Loucy (cell line): ENCODE measurements at regions not wholly inside any gene's neighbourhood (a gene's known extent, or its start where the extent isn't known, plus 50 kb on each side); places are given as distances from the start of the nearest gene placed in this dataset.

Experiments
- H2AFZ ChIP-seq: fragments of 200-600 bp; sonication (generic); 2 replicates; pipeline ENCODE4 v1.6.0; 2016; ENCODE audit warnings: antibody characterized with exemption, mild to moderate bottlenecking, low read length, moderate library complexity
- H3F3A ChIP-seq: fragments of 200-600 bp; 2 replicates; pipeline ENCODE4 v1.6.0; 2016; ENCODE audit warnings: antibody characterized with exemption, low read depth, mild to moderate bottlenecking
- H3K27me3 ChIP-seq: fragments of 200-600 bp; sonication (generic); 2 replicates; pipeline ENCODE4 v1.6.1; 2014; ENCODE audit warnings: low read length, mild to moderate bottlenecking; ENCODE audit not compliant: insufficient read depth, poor library complexity, severe bottlenecking
- H3K36me3 ChIP-seq: fragments of 200-600 bp; sonication (generic); 2 replicates; pipeline ENCODE4 v1.6.1; 2016; ENCODE audit warnings: low read length; ENCODE audit not compliant: insufficient read depth
- H3K4me1 ChIP-seq: fragments of 200-600 bp; sonication (generic); 2 replicates; pipeline ENCODE4 v1.5.1; 2014; ENCODE audit warnings: low read length, mild to moderate bottlenecking; ENCODE audit not compliant: insufficient read depth, poor library complexity, severe bottlenecking
- H3K4me2 ChIP-seq: fragments of 200-600 bp; sonication (generic); 2 replicates; pipeline ENCODE4 v1.6.0; 2014; ENCODE audit warnings: antibody characterized with exemption, low read length, low read depth, mild to moderate bottlenecking; ENCODE audit not compliant: poor library complexity, severe bottlenecking
- H3K4me3 ChIP-seq: fragments of 200-600 bp; sonication (generic); 2 replicates; pipeline ENCODE4 v1.5.1; 2014; ENCODE audit warnings: low read length, mild to moderate bottlenecking, mixed read lengths; ENCODE audit not compliant: poor library complexity, severe bottlenecking
- H3K79me2 ChIP-seq: fragments of 200-600 bp; sonication (generic); 2 replicates; pipeline ENCODE4 v1.6.1; 2014; ENCODE audit warnings: low read length; ENCODE audit not compliant: insufficient read depth
- H3K9ac ChIP-seq: fragments of 200-600 bp; sonication (generic); 2 replicates; pipeline ENCODE4 v1.6.0; 2014; ENCODE audit warnings: mild to moderate bottlenecking, low read depth, low read length, moderate library complexity; ENCODE audit not compliant: poor library complexity, severe bottlenecking
- H3K9me2 ChIP-seq: fragments of 200-600 bp; sonication (generic); replicated peaks from 2 replicates; pipeline ENCODE4 v1.6.1; 2016; ENCODE audit warnings: low read depth, low read length, mixed read lengths
- H3K9me3 ChIP-seq: fragments of 200-600 bp; sonication (generic); 2 replicates; pipeline ENCODE4 v1.6.1; 2014; ENCODE audit warnings: mild to moderate bottlenecking, antibody characterized with exemption, low read length, low read depth; ENCODE audit not compliant: insufficient read depth
- H4K20me1 ChIP-seq: fragments of 200-600 bp; sonication (generic); 2 replicates; pipeline ENCODE4 v1.6.0; 2014; ENCODE audit warnings: antibody characterized with exemption, low read length, mild to moderate bottlenecking; ENCODE audit not compliant: insufficient read depth, poor library complexity, severe bottlenecking
- CTCF ChIP-seq: fragments of 200-600 bp; sonication (generic); conservative IDR thresholded peaks from 2 replicates; pipeline ENCODE4 v1.5.1; 2014; ENCODE audit warnings: mild to moderate bottlenecking, antibody characterized with exemption, low read length
- EZH2phosphoT487 ChIP-seq: fragments of 200-600 bp; IDR thresholded peaks from 2 replicates; pipeline ENCODE4 v1.6.1; 2018; ENCODE audit warnings: antibody characterized with exemption, mild to moderate bottlenecking, moderate library complexity, borderline replicate concordance

GRCh38 chr6:91653895-91654294 is 1067.0 kb upstream of the MAP3K7 start:
- Histone ChIP-seq H2AFZ (no peak overlapping the region), H3F3A (no peaks in the 10 kb centered on the region), H3K9me2 (no peaks in the 10 kb centered on the region), H3K4me1 (no peaks in the 10 kb centered on the region), H3K9me3 (no peaks in the 10 kb centered on the region), H3K9ac (no peak overlapping the region), H3K79me2 (no peaks in the 10 kb centered on the region), H3K4me2 (no peak overlapping the region), H3K4me3 (no peak overlapping the region), H3K27me3 (no peaks in the 10 kb centered on the region), H3K36me3 (no peaks in the 10 kb centered on the region), H4K20me1 (no peaks in the 10 kb centered on the region)
- TF ChIP-seq CTCF: no peak
- TF ChIP-seq EZH2phosphoT487: no peak

GRCh38 chr6:91653076-91653723 is 1066.3 kb upstream of the MAP3K7 start:
- no peaks in the 10 kb centered on the region for H4K20me1 ChIP-seq
- H3F3A ChIP-seq: no peaks in the 10 kb centered on the region
- no peaks in the 10 kb centered on the region for H3K36me3 ChIP-seq
- H3K4me1 ChIP-seq: no peaks in the 10 kb centered on the region
- no peak overlapping the region for H3K4me2 ChIP-seq
- no peaks in the 10 kb centered on the region for H3K9me3 ChIP-seq
- H3K9me2 ChIP-seq: no peaks in the 10 kb centered on the region
- no peak overlapping the region for H2AFZ ChIP-seq
- no peaks in the 10 kb centered on the region for H3K27me3 ChIP-seq
- no peak for TF ChIP-seq EZH2phosphoT487
- H3K9ac ChIP-seq: no peak overlapping the region
- H3K79me2 ChIP-seq: no peaks in the 10 kb centered on the region
- no peak overlapping the region for H3K4me3 ChIP-seq

- H3F3A ChIP-seq: no peaks in the 10 kb centered on the region
- H4K20me1 ChIP-seq: no peaks in the 10 kb centered on the region
- H3K4me1 ChIP-seq: no peaks in the 10 kb centered on the region
- TF ChIP-seq CTCF (no peak), EZH2phosphoT487 (no peak)
- no peaks in the 10 kb centered on the region for H3K79me2 ChIP-seq
- no peak overlapping the region for H3K4me3 ChIP-seq
- no peak overlapping the region for H3K4me2 ChIP-seq
- H3K36me3 ChIP-seq: no peaks in the 10 kb centered on the region
- H3K27me3 ChIP-seq: no peaks in the 10 kb centered on the region
- H2AFZ ChIP-seq: no peak overlapping the region
- no peaks in the 10 kb centered on the region for H3K9me2 ChIP-seq
- H3K9ac ChIP-seq: no peak overlapping the region
- no peaks in the 10 kb centered on the region for H3K9me3 ChIP-seq
These were observed 1059.8 kb upstream of the MAP3K7 start for GRCh38 chr6:91646649-91647048.

GRCh38 chr6:91645811-91646210 is 1058.9 kb upstream of the MAP3K7 start:
- TF ChIP-seq EZH2phosphoT487 (no peak), CTCF (no peak)
- H3K4me1 ChIP-seq: no peaks in the 10 kb centered on the region
- no peak overlapping the region for H3K4me3 ChIP-seq
- H2AFZ ChIP-seq: no peak overlapping the region
- H3K36me3 ChIP-seq: no peaks in the 10 kb centered on the region
- H3K4me2 ChIP-seq: no peak overlapping the region
- no peaks in the 10 kb centered on the region for H3K27me3 ChIP-seq
- no peaks in the 10 kb centered on the region for H3F3A ChIP-seq
- H3K79me2 ChIP-seq: no peaks in the 10 kb centered on the region
- H3K9me3 ChIP-seq: no peaks in the 10 kb centered on the region
- H3K9ac ChIP-seq: no peak overlapping the region
- no peaks in the 10 kb centered on the region for H4K20me1 ChIP-seq
- H3K9me2 ChIP-seq: no peaks in the 10 kb centered on the region
